Fibroblast of gingiva (primary cell): ENCODE measurements at regions not wholly inside any gene's neighbourhood (a gene's known extent, or its start where the extent isn't known, plus 50 kb on each side); places are given as distances from the start of the nearest gene placed in this dataset.

ENCODE experiments used
- DNase-seq: peaks from one replicate; pipeline ENCODE4 v3.0.0-alpha.2; 2011; ENCODE audit warnings: low read depth

GRCh38 chr4:96097693-96098092 is 257.8 kb downstream of the PDHA2 start:
- DNase-seq: no peak

GRCh38 chr4:96099031-96099430 is 259.1 kb downstream of the PDHA2 start:
- DNase-seq: no peak

- no peak for DNase-seq
These were observed 262.7 kb downstream of the PDHA2 start for GRCh38 chr4:96102541-96103026.

- DNase-seq: no peak
These were observed 263.2 kb downstream of the PDHA2 start for GRCh38 chr4:96103086-96103485.

- DNase-seq: no peak
These were observed 268.3 kb downstream of the PDHA2 start for GRCh38 chr4:96108146-96108545.

DNA sequence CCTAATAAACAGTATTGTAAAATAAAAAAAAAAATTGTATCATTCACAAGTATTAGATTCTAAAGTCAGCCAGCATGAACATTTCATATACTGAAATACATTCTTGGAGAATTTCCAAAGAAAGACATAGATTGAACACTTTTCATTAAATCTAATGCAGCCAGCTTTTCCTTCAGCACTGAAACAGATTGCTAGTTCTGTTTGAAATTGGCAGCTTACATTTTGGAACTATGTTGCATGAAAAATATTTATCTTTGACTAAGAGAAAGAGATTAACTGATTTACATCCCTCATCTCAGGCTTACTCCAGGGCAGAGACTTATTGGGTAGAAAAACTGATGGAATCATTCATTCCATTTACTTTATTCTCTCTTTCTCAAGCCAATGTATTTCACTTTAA is 272.7 kb downstream of the PDHA2 start:
- no peak for DNase-seq

DNA sequence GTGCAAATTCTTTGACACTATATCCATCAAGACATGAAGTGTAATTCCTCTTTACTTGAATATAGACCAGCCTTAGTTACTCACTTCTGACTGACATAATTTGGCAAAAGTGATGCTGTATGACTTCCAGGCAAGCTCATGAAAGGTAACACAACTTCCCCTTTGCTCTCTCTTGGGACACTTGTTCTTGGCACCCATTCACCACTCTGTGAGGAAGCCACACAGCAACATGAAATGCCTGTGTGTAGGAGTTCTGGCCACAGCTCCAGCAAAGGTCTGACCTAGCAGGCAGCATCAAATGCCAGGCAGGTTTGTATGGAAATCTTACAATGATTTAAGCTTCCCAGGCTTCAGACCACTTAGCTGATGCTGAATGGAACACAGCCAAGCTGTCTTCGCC is 280.3 kb downstream of the PDHA2 start:
- DNase-seq: no peak

DNA sequence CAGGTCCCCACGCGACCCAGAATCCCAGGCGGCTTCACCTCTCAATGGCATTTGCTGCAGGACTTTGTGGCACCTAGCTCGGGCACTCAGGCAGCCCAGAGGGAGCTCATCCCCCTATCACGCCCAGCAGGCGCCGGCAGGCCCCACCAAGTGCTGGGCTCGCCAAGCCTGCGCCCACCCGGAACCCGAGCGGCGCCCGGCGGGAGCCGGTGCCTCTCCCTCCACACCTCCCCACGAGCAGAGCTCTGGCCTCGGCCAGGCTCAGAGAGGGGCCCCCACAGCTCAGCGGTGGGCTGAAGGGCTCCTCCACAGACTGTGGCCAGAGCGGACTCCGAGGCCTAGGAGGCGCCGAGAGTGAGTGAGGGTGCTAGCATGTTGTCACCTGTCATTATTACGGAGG is 286.3 kb downstream of the PDHA2 start:
- DNase-seq: no peak

- no peak for DNase-seq
These were observed 291.3 kb downstream of the PDHA2 start for GRCh38 chr4:96131186-96131585.

DNA sequence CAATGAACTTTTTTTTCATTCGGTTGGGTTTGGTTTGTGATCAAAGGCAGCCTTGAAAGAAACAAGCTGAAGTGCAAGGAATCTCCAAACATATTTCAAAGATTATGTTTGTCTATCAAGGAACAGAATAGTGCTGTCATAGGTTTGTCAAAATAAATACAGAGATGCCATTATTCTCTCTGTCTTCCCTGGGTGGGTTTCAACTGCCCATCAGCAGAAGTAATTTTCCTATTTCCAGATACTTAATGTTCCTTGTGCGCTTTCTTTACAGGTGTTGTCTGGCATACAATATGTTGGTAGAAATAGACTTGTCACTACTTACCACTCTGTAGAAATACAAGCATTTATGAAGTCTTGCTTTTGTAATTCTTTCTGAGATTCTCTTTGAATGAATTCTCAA is 294.9 kb downstream of the PDHA2 start:
- no peak for DNase-seq

DNA sequence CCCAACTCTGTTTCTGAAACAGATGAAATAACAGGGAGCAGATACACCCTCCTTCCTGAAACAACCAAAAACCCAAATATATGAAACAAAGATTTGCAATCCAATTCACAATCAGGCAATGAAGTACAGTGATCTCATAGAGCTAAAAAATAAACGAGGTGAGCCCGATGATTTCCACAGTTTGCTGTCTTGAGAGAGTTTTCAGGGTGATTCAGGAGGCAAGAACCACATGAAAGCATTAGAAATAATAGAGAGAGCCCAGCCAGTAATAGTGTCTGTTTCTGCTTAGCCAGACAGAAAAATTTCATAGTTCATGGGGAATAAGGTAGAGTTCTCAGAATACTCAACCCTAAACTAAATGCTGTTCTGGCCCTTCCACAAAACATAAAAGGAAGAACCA is 296.2 kb downstream of the PDHA2 start:
- DNase-seq: no peak

- DNase-seq: no peak
These were observed 299.5 kb downstream of the PDHA2 start for GRCh38 chr4:96139251-96139929.

DNA sequence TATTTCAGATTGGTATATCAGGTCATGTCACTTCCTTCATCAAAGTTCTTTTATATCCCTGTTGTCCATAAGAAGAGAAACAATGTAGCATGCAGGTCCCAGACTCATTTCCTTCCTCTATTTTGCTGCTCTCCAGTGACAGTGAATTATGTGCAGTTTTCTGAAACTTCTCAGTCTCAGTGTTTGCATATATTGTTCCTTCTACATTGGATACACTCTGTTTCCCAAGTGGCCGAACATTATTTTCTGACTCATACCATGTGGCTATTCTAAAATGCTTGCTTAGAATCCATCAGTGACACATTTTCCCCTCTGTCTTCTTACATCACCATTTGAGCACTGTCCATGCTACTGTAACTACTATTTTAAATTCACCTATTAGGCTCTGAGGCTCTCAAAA is 305.7 kb downstream of the PDHA2 start:
- DNase-seq: no peak

DNA sequence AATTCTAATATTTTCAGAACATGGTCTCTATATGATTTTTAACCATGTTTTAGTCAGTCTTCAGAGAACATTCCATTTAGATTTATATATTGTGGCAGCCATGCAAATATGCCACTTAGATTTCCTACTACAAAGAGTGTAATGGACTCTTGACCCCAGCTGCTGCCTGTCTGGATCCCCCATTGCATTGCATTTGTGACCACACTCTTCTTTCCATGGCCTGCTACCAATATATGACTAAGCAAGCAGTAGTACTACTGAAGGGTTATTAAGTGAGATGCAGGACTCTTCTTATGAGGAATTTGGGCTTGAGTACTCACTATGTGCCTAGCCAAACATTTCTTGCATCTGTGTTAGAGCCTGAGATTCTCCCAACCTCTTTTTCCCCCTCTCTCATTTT is 306.8 kb downstream of the PDHA2 start:
- DNase-seq: no peak

GRCh38 chr4:96149894-96150293 is 310.0 kb downstream of the PDHA2 start:
- no peak for DNase-seq

- DNase-seq: no peak
These were observed 310.6 kb downstream of the PDHA2 start for GRCh38 chr4:96150466-96150865.

DNA sequence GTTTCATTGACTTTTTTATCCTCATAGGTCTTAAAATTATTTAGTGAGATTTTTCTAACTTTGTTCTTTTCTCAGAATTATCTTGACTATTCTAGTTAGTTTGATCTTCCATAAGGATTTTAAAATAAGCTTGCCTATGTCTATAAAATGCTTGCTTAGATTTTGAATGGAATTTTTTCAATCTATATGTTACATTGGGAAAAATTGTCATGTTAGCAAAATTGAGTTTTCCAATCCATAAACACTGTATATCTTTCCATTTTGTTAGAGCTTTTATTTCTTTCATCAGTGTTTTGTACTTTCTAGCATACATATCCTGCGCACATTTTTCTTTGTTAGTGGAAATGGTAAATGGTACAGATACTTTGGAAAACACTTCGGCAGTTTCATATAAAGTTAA is 312.9 kb downstream of the PDHA2 start:
- DNase-seq: no peak

DNA sequence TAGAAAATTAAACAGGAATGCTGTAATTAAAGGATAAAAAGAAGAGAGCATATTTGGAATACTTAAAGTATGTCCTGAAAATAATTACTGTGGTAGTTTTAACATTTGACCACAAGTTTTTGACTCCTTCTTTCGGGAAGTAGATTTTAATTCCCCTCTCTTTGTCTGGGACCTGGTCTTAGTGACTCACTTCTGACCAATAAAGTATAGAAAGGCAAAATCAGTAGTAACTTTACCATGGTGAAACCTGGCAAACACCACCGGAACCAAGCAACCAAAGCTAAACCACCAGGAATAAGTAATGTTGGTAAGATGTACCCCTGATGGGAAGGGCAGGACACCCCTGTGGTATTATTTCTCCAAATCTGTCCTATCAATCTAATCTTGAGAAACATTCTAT is 314.8 kb downstream of the PDHA2 start:
- DNase-seq: no peak

DNA sequence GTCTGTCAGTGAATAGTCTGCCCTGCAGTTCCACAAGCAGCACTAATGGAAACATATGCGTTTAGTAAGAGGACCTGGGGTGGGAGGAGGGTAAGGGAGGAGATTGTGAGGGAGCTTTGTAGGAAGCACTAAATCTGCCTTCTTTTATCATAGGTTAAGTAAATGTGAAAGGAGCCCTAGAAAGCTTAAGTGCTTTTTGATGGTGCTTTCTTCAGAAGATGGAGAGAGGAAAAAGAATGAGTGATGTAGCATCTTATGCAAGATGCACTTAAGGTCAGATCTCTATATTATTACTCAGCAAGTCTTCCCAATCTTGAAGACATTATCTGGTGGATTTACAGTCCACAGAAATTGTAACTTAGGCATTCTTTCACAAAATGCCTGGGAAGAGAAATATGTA is 322.7 kb downstream of the PDHA2 start:
- DNase-seq: no peak

DNA sequence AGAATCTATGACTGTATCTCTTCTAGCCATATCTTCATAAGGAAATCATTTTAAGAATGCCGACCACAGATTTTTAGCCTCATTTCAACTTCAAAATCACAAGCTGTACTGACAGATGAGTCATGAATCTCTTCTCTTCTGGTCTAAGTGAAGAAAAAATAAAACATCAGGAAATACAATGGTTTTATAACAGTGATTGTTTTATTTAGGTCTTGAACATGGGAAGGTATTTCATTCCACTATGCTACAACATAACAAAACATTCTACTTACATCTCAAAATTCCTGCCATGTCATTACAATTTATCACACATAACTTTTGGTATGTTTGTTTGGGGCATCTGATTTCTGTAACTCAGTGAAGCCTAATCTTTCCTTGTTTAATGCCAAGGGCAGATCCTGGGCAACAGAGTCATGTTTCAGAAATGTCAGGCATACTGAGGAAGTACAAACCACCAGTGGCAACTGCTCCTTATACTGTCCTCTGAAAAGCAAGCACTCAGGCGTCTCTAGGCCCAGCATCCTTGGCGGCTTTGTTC is 325.0 kb downstream of the PDHA2 start:
- no peak for DNase-seq

DNA sequence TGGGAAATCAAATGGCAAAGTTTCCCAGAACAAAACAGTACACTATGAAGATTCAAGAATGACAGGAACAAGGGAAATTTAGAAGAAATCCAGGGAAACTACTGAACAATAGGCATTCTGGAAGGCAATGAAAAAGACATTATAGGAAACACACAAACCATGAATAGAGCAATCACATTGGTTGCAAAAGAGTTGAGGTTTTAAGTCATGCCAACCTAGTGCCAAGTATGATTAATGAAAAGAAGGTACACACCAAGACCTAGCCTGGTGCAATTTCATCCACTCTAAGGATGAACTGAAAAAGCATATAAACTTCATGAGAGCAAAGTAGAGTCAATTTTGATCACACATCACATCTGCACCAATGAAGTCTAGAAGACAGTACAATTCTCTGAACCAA is 326.9 kb downstream of the PDHA2 start:
- DNase-seq: no peak

DNA sequence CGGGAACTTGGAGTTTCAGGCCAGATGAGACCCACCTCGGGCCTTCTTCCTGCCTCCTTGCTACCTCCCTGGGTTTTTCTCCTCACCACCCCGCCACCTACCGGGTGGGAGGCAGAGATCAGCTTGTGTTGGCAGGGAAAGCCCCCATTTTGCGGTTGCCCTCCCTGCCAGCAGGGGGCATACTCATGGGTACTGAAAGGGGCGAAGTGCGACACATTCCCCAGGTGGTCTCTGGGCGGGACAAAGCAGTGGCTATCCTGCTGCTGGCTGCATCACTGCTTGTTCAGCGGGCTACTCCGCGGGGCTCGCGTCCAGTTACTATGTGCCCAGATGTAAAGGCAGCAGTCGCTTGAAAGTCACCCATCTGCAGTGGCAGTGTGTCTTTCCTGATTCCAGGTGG is 330.3 kb downstream of the PDHA2 start:
- DNase-seq: no peak

GRCh38 chr4:96173756-96174155 is 333.9 kb downstream of the PDHA2 start:
- DNase-seq: no peak

- DNase-seq: no peak
These were observed 336.0 kb downstream of the PDHA2 start for GRCh38 chr4:96175871-96176270.
